IMR-90 (cell line): ENCODE measurements at regions not wholly inside any gene's neighbourhood (a gene's known extent, or its start where the extent isn't known, plus 50 kb on each side); places are given as distances from the start of the nearest gene placed in this dataset.

Experiments used
- BHLHE40 ChIP-seq: fragments of 150-350 bp; IDR thresholded peaks from 2 replicates; pipeline ENCODE4 v1.6.1; 2016; ENCODE audit warnings: mild to moderate bottlenecking, low read depth, low read length
- CEBPB ChIP-seq: IDR thresholded peaks from 2 replicates; pipeline ENCODE4 v1.6.1; 2012; ENCODE audit warnings: low read depth, low read length, improper control_type of control experiment
- CTCF ChIP-seq: conservative IDR thresholded peaks from 2 replicates; pipeline ENCODE4 v1.5.1; 2012; ENCODE audit warnings: mild to moderate bottlenecking, low read depth, low read length, improper control_type of control experiment
- POLR2A ChIP-seq: IDR thresholded peaks from 2 replicates; pipeline ENCODE4 v1.6.1; 2012; ENCODE audit warnings: mild to moderate bottlenecking, low read depth, low read length
- RCOR1 ChIP-seq: IDR thresholded peaks from 2 replicates; pipeline ENCODE4 v1.6.1; 2012; ENCODE audit warnings: mild to moderate bottlenecking, low read length, improper control_type of control experiment; ENCODE audit not compliant: insufficient replicate concordance
- RFX5 ChIP-seq: IDR thresholded peaks from 2 replicates; pipeline ENCODE4 v1.8.0; 2012; ENCODE audit warnings: low read depth, mild to moderate bottlenecking, low read length, moderate library complexity
- TF ChIP-seq, protein P1 (sequence below): fragments of 150-350 bp; IDR thresholded peaks from 2 replicates; pipeline ENCODE4 v1.6.1; 2017; ENCODE audit warnings: mild to moderate bottlenecking, antibody characterized with exemption, low read length, low read depth

GRCh38 chr9:7879551-7880245, 80.1 kb upstream of the DMAC1 start:
- no peak for TF ChIP-seq CTCF
- no peak for TF ChIP-seq CEBPB
- TF ChIP-seq POLR2A = no peak
- TF ChIP-seq RFX5 = no peak
- TF ChIP-seq, protein P1, sequence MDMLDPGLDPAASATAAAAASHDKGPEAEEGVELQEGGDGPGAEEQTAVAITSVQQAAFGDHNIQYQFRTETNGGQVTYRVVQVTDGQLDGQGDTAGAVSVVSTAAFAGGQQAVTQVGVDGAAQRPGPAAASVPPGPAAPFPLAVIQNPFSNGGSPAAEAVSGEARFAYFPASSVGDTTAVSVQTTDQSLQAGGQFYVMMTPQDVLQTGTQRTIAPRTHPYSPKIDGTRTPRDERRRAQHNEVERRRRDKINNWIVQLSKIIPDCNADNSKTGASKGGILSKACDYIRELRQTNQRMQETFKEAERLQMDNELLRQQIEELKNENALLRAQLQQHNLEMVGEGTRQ = no peak
- no peak for TF ChIP-seq BHLHE40
- no peak for TF ChIP-seq RCOR1
